GM18867 (cell line): ENCODE measurements at regions not wholly inside any gene's neighbourhood (a gene's known extent, or its start where the extent isn't known, plus 50 kb on each side); places are given as distances from the start of the nearest gene placed in this dataset.
"Not testable (repeated sequence)": the region's sequence is repeated elsewhere in the genome, so short reads cannot be mapped to it uniquely, and the experiment has no call there.

Experiments
- ATAC-seq: cut with Tn5 transposase; IDR thresholded peaks from one replicate; pipeline ENCODE4 v1.9.1; 2021; ENCODE audit warnings: mild to moderate bottlenecking, moderate library complexity; ENCODE audit not compliant: unreplicated experiment

DNA sequence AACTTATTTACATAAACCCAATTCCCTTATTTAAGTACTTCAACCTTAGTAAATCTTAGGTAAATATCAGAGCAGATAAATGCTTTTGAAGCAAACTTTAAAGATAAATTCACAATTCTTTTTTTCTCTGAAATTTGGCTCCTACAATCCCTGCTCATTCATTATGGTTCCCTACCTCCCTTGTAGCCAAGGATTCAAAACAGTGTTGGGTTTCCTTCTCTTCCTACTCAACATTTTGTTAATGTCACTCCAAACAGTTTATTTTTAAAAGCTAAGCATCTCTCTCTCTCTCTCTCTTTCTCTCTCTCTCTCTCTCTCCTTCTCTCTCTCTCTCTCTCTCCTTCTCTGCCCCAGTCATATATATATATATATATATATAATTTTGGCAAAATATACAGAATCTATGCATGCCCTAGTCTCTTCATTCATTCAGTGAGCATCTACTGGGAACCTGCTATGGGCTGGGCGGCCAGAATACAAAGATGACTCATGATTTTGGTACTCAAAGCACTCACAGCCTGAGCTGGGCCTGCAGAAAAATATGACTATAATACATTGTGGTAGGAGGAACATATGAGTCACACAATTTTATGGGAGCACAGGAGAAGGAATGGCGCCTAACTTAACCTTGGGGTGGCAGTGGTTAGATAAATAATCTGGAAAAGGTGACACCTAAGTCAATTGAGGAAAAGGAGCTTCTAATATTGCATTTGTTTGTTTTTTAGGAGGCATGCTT, 123.7 kb upstream of the DHRS4 start:
- no peak for ATAC-seq

DNA sequence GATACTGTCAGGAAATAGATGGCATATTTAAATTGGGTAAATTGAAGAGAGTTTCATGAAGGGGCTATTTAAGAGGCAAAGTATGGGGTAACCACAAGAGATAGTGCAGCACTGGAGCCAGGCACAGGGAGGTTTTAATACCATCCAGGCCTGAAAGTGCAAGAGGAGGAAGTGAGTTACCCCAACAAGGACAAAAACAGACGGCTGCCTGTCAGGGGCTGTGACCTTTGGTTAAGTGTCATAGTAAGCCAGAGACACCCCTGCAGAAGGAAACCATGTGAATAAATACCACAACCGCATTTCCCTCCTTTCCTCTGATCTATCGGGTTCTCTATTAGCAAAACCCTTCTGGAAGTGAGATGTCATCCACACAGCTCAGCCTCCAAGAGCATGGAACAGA, 122.0 kb upstream of the DHRS4 start:
- no peak for ATAC-seq

DNA sequence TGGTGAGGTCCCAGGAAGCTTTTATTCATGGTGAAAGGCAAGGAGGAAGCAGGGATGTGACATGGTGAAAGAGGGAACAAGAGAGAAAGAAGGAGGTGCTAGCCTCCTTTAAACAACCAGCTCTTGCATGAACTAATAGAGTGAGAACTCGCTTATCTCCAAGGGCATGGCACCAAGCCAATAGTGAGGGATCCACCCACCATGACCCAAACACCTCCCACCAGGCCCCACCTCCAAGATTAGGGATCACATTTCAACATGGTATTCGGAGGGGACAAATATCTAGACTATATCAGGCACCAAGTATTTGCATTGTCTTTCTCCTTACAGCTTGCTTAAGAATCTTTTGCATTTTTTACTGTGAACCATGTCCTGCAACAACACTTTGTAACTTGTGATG, 91.9 kb upstream of the DHRS4 start:
- ATAC-seq, result no peak

DNA sequence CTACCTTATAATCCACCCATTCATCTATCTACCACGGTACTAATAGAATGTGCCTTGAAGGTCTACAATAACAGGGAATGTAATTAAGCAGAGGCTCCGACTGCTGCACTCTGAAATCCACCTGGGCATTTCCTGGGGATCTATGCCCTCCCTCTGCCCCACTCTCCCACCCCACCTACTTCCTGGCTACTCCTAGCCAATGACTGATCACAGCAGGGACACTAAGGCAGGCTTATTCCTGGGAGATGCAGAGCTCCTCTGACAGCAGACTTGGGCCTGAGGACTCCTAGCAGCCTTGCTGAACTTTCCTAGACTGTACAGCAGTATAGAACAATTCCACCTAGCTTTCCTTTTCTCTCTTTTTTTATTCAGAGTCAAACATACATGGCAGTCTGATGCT, 91.1 kb upstream of the DHRS4 start:
- no peak for ATAC-seq

DNA sequence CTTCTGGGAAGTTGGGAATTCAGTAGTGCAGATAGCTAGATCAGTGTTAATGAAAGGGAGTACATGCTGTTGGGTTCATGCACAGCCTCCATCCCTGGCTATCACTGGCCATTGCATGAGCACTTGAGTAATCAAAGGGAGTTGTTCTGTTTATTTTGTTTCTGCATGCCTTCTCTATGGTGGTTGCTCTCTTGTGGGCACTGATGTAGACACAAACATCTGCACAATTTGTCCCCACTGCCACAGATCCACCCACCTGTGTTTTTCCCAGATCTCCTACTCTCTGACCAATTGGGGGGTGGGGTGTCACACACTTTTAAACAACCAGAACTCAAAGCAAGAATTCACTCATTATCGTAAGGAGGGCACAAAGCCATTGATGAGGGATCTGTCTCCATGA, 89.7 kb upstream of the DHRS4 start:
- ATAC-seq, result no peak

DNA sequence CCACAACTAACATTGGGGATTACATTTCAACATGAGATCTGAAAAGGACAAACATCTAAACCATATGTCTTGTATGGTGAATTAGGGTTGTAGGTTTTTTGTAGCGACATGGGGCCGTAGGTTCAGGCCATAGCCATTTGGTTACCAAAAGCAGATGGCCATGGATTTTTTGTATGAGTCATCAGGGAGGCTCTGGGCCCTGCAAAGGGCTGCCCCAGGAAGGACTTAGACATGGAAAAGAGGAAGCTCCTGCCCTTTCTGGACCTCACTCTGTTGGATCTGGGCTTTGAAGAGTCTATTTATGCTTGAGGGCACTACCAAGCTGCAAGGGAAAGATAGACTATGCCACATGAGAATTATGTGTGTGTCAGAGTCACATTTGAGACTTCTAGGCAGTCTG, 89.3 kb upstream of the DHRS4 start:
- ATAC-seq, result no peak

DNA sequence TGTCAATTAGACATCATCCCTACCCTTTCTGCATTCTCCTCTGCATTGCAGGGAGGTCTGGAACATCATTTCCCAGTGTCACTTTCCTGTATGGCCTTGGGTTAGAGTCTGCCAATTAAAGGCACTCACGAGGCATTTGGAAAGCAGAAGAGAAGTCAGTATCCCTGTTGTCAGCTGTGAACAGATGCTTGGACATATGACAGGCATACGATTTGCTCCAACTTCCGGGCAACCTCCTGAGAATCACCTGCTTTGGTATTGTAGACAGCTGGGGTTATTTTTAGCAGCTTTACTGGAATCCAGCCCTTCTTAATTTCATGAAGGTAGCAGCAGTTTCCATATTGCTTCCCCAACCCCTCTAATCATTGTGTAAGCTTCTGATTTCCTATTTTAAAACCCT, 88.7 kb upstream of the DHRS4 start:
- no peak for ATAC-seq

DNA sequence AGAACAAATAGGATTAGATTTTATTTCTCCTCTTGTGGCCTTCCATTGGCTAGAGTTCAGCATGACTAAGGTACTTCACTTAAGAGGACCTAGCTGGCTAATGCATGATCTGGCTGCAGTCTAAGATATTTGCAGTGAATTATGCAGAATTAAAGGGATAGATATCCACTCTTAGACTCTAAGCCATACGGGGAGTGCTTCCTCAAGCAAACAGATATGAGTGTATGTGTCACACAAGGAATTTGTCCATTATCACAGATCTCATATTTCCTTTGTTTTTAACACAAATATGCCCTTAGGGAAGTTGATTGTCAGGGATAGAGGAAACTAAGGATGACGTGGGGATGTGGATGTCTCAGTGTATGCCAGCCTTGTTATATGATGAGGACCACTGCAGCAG, 88.1 kb upstream of the DHRS4 start:
- ATAC-seq, result no peak

DNA sequence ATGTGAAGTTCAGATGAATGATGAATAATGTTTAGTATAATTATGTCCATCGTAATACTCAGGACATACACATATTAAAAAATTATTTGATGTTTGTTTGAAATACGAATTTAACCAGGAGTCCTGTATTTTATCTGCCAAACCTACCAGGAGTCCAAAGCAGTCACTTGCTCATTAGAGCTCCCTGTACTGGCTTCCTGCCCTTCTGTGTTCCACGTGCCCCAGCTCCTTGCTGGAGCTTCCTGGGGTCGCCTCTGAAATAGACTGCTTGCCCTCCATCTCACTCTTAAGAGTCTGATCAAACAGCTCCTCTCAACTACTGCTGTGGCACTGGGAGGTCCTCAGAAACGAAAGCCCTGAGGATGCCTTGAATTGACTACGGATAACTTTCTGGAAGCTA, 87.3 kb upstream of the DHRS4 start:
- ATAC-seq, result no peak

DNA sequence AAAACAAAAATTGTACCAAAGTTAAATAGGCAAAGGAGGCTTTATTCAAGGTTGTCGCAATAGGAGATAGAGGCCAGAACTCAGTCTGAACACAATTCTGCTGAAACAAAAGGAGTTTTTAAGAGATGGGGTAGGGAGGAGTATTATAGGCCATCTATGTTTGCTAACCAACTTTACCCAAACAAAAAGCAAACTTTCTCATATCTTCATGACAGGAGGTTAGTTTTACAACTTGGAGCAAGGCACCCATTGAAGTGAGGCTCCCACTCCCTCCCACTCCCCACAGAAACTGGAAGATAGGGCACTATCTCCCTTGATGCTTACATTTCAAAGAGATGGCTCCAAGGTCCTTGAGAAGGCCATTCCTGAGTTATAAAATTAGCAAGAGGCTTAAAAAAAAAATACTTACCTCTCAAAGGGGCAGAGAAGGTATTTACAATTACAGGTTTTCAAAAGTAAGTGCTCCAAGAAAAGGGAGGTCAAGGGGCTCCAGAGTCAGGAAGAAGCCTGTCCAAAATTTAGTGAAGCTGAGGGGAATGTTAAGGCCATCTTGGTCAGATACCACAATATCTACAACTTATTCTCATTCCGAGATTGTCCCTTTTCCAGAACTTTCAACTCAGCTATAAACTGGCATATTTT, 84.4 kb upstream of the DHRS4 start:
- no peak for ATAC-seq

DNA sequence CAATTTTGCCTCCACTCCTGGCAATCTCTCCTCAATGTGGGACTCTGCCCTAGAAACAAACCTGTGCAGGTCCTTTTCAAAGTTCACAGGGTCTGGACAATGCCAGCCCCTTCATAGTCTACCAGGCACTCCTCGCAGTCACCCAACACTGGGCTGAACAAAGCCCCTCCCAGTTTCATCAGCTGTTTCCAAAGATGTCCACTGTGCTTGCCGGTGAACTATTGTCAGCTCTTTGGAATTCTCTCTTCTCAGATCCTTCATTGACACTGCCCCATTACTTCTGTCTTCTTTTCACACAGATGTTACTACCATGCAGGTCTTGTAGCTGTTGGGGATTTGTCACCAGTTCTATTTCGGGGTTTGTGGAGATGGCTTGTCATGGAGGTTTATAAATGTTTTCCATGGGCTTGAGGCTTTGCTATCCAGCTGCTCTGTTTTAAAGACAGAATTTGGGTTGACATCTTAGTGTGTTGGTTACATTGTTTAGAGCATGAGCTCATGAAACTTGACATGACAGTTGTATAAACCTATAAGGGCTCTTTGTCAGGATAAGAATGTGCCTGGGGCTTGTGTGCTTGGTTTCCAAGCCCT, 77.3 kb upstream of the DHRS4 start:
- no peak for ATAC-seq

DNA sequence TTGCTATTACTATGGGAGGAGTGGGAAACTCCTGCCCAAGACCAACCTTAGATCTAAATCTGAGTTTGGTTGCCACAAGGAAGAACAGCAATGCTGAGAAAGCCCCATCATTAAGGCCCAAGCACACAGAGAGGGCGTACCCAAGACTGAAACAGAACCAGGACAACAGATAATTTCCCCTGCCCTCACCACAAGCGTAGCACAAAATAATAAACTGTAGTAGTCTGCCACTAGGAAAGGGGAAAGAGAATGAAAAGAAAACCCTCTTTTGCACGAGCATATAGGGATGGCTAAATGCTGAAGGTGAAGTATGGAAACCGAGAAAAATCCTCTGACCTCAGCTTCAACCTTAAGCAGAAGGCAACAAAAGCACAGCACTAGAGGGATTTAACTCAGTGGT, 76.5 kb upstream of the DHRS4 start:
- peak; percentile 49 for ATAC-seq

DNA sequence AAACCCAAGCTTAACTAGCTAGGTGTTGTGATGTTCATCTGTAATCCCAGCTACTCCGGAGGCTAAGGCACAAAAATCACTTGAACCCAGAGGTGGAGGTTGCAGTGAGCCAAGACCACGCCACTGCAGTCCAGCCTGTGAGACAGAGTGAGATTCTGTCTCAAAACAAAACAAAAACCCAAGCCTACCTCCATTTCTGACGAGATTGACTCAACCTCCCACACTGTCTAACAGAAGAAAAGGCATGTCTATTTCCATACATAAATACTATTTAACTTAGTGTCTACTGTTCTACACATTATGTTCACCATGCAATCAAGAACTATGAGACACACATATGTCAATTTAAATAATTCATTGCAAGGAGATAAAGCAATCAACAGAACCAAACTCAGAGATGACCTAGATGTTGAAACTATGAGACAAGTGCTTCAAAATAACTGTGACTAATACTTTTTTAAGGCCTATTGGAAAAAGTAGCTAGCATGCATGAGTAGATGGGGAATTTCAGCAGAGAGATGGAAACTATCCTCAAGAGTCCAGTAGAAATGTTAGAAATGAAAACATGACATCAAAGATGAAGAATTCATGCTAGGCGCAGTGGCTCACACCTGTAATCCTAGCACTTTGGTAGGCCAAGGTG, 75.9 kb upstream of the DHRS4 start:
- ATAC-seq, result peak; percentile 70

DNA sequence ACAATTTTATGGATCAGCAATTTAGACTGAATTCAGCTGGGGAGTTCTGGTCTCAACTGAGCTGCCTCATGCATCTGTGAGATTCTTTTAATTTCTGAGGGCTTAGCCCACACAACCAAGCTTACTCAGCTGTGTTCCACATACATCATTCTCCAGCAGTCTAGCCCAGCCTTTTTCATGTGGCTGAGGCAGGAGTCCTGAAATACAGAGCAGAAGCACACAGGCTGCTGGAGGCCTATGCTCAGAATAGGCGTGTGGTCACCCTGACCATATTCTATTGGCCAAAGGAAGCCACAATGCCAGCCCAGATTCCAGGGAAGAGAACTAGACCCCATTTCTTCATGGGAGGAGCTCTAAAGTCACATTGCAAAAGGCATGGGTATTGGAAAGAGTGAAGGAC, 72.3 kb upstream of the DHRS4 start:
- no peak for ATAC-seq

DNA sequence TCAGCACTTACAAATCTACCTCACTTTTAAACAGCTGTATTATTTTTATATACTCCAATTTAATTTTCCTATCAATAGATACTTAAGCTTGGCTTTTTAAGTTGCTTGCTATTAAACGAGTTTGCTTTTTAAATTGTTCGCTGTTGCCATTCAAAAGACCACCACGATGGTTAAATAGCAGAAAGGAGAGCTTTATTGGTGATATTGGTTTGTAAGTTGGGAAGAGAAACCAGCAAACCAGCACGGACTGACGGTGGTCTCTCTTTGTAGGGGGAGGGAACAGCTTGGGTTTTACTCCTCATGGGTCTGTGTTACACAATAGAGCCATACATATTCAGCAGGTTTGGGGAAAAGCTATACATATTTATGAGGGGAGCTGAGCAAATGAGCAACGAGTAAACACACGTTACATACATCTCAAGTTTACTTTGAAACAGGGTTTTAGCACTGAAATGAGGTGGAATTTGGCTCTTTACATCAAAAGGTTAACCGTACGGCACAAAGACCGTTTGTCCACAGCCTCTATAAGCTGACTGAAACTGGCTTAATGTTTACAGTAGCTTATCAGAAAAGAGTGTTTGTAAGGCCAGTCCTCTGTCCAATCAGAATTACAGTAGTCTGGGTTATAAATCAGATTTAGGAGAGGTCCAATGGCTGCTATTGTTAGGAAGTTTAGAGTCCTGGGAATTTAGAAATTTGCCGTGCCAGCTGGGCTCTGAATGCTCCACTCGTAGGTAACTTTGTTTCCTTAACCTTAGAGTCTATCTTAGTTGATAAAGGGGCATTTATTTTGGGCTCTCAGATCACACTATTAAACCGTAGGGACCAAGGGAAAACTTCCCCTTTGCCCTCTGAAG, 69.7 kb upstream of the DHRS4 start:
- ATAC-seq, result no peak

DNA sequence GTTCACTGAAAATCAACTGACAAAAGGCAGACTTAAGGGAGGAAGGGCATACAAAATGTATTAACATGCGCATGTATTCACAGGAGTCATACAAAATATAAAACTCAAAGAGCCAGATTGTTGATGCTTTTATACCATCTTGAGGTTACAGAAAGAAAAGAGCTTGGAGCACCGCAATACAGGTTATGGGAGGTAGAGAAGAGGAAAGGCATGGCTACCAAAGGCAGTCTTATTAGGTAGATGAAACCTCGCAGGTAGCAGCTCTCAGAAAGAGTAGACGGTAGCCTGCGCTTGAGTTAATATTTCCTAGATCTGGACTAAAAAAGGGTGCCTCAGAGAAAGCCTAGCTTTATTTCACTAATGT, 69.0 kb upstream of the DHRS4 start:
- ATAC-seq, result no peak

DNA sequence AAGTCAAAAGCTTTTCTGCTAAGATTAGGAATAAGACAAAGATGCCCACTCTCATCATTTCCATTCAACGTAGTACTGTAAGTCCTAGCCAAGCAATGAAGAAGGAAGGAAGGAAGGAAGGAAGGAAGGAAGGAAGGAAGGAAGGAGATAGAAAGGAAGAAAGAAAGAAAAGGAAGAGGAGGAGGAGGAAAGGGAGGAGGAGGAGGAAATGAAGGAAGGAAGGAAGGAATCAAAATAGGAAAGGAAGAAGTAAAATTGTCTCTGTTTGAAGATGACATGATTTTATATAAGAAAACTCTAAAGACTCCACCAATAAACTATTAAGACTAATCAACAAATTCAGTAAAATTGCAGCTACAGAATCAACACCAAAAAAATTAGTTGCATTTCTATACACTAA, 66.0 kb upstream of the DHRS4 start:
- ATAC-seq, result no peak

DNA sequence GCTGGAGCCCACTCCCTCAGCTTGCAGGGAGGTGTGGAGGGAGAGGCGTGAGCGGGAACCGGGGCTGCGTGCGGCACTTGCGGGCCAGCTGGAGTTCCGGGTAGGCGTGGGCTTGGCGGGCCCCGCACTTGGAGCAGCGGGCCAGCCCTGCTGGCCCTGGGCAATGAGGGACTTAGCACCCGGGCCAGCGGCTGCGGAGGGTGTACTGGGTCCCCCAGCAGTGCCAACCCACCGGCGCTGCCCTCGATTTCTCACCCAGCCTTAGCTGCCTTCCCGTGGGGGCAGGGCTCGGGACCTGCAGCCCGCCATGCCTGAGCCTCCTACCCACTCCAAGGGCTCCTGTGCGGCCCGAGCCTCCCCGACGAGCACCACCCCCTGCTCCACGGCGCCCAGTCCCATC, 61.9 kb upstream of the DHRS4 start:
- ATAC-seq, result not testable (repeated sequence)

DNA sequence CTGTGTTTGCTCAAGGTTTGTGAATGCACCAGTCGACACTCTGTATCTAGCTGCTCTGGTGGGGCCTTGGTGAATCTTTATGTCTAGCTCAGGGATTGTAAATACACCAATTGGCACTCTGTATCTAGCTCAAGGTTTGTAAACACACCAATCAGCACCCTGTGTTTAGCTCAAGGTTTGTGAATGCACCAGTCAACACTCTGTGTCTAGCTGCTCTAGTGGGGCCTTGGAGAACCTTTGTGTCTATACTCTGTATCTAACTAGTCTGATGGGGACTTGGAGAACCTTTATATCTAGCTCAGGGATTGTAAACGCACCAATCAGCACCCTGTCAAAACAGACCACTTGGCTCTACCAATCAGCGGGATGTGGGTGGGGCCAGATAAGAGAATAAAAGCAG, 61.3 kb upstream of the DHRS4 start:
- not testable (repeated sequence) for ATAC-seq

DNA sequence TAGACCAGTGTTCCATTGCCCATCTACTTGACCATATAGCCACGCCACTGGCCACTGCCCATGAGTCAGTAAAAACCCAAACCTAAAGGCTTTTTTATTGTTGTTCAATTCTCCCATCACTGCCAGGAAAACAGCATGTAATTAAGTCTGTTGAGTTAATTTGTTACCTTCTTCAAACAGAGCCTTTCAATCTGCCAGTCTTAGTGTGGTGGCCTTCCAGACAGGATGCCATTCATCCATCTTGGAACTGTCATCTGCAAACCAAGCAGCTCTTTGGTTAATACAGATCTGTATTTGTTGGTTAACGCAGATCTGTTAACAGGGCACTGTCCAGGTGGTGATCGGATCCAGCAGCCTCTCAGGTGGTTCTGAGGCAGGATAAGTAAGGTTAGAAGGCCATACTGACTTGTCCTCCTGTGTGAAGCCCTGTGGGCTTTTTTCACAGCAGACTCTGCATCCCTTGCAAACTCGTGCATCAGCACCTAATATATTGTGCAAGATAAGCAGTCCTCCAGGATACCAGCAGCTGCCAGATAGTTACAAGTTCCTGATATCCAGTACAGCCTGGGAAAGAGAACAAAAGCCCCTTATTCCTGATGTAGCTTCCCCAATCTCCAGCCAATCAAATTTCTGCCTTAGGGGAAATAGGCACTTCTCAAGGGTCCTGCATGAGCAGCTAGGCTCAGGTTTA, 59.1 kb upstream of the DHRS4 start:
- ATAC-seq, result no peak

DNA sequence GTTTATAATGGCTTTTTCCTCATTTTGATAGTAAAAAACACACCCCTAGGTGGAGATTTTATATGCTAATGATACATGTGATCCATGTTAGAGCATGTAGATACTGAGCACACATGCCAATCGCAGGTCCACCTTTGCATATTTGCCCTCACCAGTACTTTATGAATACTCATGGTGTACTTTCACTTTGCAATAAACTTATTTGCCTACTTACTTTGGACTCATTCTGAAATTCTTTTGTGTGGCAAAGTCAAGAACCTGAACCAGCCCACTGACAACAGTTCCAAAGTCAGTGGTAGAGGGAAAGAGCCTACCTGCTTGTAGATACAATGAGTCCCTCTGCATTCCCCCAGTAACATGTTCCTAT, 58.5 kb upstream of the DHRS4 start:
- ATAC-seq, result no peak
